ENCODE measurements at regions not wholly inside any gene's neighbourhood (a gene's known extent, or its start where the extent isn't known, plus 50 kb on each side); places are given as distances from the start of the nearest gene placed in this dataset.

DNA sequence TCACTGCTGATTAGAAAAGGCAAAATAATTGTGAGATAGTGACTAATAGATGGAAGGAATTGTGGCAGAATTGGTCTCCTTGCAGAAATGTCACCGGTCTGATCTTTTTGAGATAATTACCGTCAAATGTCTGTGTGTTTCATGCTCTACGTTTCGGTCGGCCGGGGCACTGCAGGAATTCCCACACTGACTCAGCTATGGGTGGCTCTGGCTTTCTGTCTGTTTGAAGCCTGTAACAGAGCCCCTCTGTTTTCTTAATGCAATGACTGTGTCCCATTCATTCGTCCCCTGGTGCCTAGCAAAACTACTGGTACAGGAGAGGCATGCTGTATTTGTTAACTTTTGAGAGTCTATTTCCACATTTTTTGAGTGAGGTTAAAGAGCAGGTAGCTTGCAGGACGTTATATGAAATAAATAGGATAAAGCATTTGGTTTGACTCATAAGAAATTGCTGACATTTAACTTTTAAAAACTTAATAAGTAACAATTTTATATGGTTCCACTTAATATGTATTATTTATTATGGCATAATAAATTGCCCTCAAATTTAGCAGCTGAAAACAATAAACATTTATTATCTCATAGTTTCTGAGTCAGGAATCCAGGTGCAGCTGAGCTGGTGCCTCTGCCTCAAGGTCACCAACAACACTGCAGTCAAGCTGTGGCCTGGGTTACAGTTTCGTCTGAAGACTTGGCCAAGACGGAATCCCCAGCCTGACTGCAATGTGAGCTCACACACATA is 53.3 kb upstream of the CTBP2 start:
- TF ChIP-seq EZH2 (IDR thresholded peaks at IDR 0.05; ENCODE audit: insufficient read depth, poor library complexity, severe bottlenecking) = no peak
- no peak for TF ChIP-seq EZH2phosphoT487 (IDR thresholded peaks at IDR 0.05; ENCODE audit: insufficient read depth, low read depth)
